HEK293 (cell line): ENCODE measurements at regions not wholly inside any gene's neighbourhood (a gene's known extent, or its start where the extent isn't known, plus 50 kb on each side); places are given as distances from the start of the nearest gene placed in this dataset.

Experiments
- GLI2 ChIP-seq: fragments of 450-650 bp; formaldehyde crosslinking; IDR thresholded peaks from 2 replicates; pipeline ENCODE4; 2017; ENCODE audit warnings: missing biosample characterization, missing genetic modification characterization, low read depth, borderline replicate concordance
- GLIS1 ChIP-seq: fragments of 450-650 bp; formaldehyde crosslinking; IDR thresholded peaks from 2 replicates; pipeline ENCODE4 v1.5.1; 2016; ENCODE audit warnings: missing biosample characterization, missing genetic modification characterization
- HOXA7 ChIP-seq: sonication (generic); formaldehyde crosslinking; IDR thresholded peaks from 2 replicates; pipeline ENCODE4 v1.8.1; 2022; ENCODE audit warnings: missing genetic modification reagents, borderline replicate concordance
- HOXD13 ChIP-seq: sonication (generic); formaldehyde crosslinking; IDR thresholded peaks from 2 replicates; pipeline ENCODE4 v1.8.0; 2022; ENCODE audit warnings: missing genetic modification reagents, borderline replicate concordance
- KLF9 ChIP-seq: fragments of 450-650 bp; formaldehyde crosslinking; IDR thresholded peaks from 2 replicates; pipeline ENCODE4 v1.5.1; 2016; ENCODE audit warnings: missing biosample characterization, missing genetic modification characterization, low read depth
- OVOL3 ChIP-seq: fragments of 450-650 bp; formaldehyde crosslinking; IDR thresholded peaks from 2 replicates; pipeline ENCODE4 v1.5.1; 2016; ENCODE audit warnings: missing biosample characterization, missing genetic modification characterization
- WT1 ChIP-seq: fragments of 450-650 bp; formaldehyde crosslinking; IDR thresholded peaks from 2 replicates; pipeline ENCODE4 v1.5.1; 2016; ENCODE audit warnings: missing biosample characterization, missing genetic modification characterization
- ZFP41 ChIP-seq: fragments of 450-650 bp; formaldehyde crosslinking; IDR thresholded peaks from 2 replicates; pipeline ENCODE4 v1.5.1; 2016; ENCODE audit warnings: missing biosample characterization, missing genetic modification characterization, borderline replicate concordance
- ZNF169 ChIP-seq: fragments of 450-650 bp; formaldehyde crosslinking; IDR thresholded peaks from 2 replicates; pipeline ENCODE4 v1.5.1; 2016; ENCODE audit warnings: missing biosample characterization, missing genetic modification characterization
- ZNF202 ChIP-seq: fragments of 450-650 bp; formaldehyde crosslinking; IDR thresholded peaks from 2 replicates; pipeline ENCODE4 v1.5.1; 2016; ENCODE audit warnings: missing biosample characterization, missing genetic modification characterization, borderline replicate concordance
- ZNF24 ChIP-seq: fragments of 450-650 bp; formaldehyde crosslinking; IDR thresholded peaks from 2 replicates; pipeline ENCODE4 v1.5.1; 2016; ENCODE audit warnings: missing biosample characterization, missing genetic modification characterization
- ZNF48 ChIP-seq: fragments of 450-650 bp; formaldehyde crosslinking; IDR thresholded peaks from 2 replicates; pipeline ENCODE4 v1.5.1; 2016; ENCODE audit warnings: missing biosample characterization, missing genetic modification characterization
- ZNF558 ChIP-seq: fragments of 450-650 bp; formaldehyde crosslinking; IDR thresholded peaks from 2 replicates; pipeline ENCODE4 v1.5.1; 2016; ENCODE audit warnings: missing biosample characterization, missing genetic modification characterization
- ZNF561 ChIP-seq: fragments of 450-650 bp; IDR thresholded peaks from 2 replicates; pipeline ENCODE4 v1.5.1; 2018; ENCODE audit warnings: missing biosample characterization, missing genetic modification characterization, borderline replicate concordance
- ZNF621 ChIP-seq: fragments of 450-650 bp; formaldehyde crosslinking; IDR thresholded peaks from 2 replicates; pipeline ENCODE4 v1.5.1; 2017; ENCODE audit warnings: missing biosample characterization, missing genetic modification characterization
- ZNF626 ChIP-seq: fragments of 450-650 bp; sonication (Bioruptor Pico); formaldehyde crosslinking; IDR thresholded peaks from 2 replicates; pipeline ENCODE4 v1.5.1; 2018; ENCODE audit warnings: missing biosample characterization, missing genetic modification characterization, inconsistent platforms
- ZNF629 ChIP-seq: fragments of 450-650 bp; formaldehyde crosslinking; IDR thresholded peaks from 2 replicates; pipeline ENCODE4 v1.5.1; 2017; ENCODE audit warnings: missing biosample characterization, missing genetic modification characterization
- ZSCAN30 ChIP-seq: fragments of 450-650 bp; IDR thresholded peaks from 2 replicates; pipeline ENCODE4 v1.5.1; 2018; ENCODE audit warnings: missing biosample characterization, mild to moderate bottlenecking, missing genetic modification characterization, moderate library complexity
- TF ChIP-seq, protein P1 (sequence below): fragments of 450-650 bp; formaldehyde crosslinking; IDR thresholded peaks from 2 replicates; pipeline ENCODE4 v1.5.1; 2016; ENCODE audit warnings: missing biosample characterization, missing genetic modification characterization
- TF ChIP-seq, protein P2 (sequence below): fragments of 450-650 bp; IDR thresholded peaks from 2 replicates; pipeline ENCODE4 v1.5.1; 2018; ENCODE audit warnings: missing biosample characterization, mild to moderate bottlenecking, missing genetic modification characterization
- TF ChIP-seq, protein P3 (sequence below): fragments of 450-650 bp; formaldehyde crosslinking; IDR thresholded peaks from 2 replicates; pipeline ENCODE4 v1.5.1; 2017; ENCODE audit warnings: missing biosample characterization, missing genetic modification characterization
- TF ChIP-seq, protein P4 (sequence below): fragments of 450-650 bp; formaldehyde crosslinking; IDR thresholded peaks from 2 replicates; pipeline ENCODE4 v1.5.1; 2016; ENCODE audit warnings: missing biosample characterization, missing genetic modification characterization
- TF ChIP-seq, protein P5 (sequence below): fragments of 450-650 bp; formaldehyde crosslinking; IDR thresholded peaks from 2 replicates; pipeline ENCODE4 v1.5.1; 2016; ENCODE audit warnings: missing biosample characterization, missing genetic modification characterization
- TF ChIP-seq, protein P6 (sequence below): fragments of 450-650 bp; formaldehyde crosslinking; IDR thresholded peaks from 2 replicates; pipeline ENCODE4 v1.5.1; 2016; ENCODE audit warnings: missing biosample characterization, missing genetic modification characterization
- TF ChIP-seq, protein P7 (sequence below): fragments of 450-650 bp; formaldehyde crosslinking; IDR thresholded peaks from 2 replicates; pipeline ENCODE4 v1.5.1; 2017; ENCODE audit warnings: missing biosample characterization, mild to moderate bottlenecking, missing genetic modification characterization, moderate library complexity

DNA sequence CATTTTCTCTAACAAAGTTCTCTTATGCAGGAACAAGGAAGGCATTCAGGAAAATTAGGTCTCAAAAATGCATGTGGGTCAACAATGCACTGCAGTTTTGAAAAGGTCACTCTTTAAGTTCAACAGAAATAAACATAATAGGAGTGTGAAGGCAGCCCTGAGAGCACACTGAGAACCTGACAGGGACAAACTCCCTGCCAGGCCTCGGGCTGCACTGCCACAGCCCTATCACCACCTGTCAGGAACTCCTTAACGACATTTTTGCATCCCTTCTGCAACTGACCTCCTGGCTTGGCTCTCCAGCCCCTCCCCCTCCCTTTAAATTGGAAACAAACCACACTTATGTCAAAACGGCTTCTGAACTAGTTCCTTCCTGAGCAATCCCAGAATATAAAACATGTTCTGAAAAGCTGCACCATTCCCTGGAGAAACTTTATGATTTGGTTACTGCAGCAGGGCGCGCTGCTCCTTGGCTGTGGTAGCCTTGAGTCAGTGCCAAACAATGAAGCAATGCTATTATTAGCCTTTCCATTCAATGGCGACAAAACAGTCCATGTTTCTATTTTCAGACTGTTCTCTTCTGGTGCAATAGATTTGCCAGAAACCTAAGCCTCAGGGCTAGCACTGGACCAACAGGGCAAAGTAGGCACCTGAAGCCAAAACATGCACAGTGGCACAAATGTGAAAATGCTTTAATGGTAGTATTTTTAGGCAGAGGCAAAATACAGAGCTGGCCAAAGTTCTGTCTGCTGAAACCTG lies 160.1 kb upstream of the ZNF608 start (continued):
- TF ChIP-seq ZNF169 (tag by site-specific recombination) (no peak), OVOL3 (tag by site-specific recombination) (no peak), ZNF561 (tag by site-specific recombination) (peak; percentile 83), ZNF621 (tag by site-specific recombination) (no peak), HOXA7 (CRISPR knock-in tag) (no peak), GLIS1 (tag by site-specific recombination) (peak; percentile 83), ZNF202 (tag by site-specific recombination) (no peak), ZNF626 (tag by site-specific recombination) (no peak), WT1 (tag by site-specific recombination) (peak; percentile 85), ZFP41 (tag by site-specific recombination) (no peak), ZNF24 (tag by site-specific recombination) (peak; percentile 93), ZNF558 (tag by site-specific recombination) (peak; percentile 19; the same call in 1 of the 2 replicates), ZNF48 (no peak), ZSCAN30 (tag by site-specific recombination) (peak; percentile 31; the same call in 1 of the 2 replicates), ZNF629 (tag by site-specific recombination) (peak; percentile 82), HOXD13 (CRISPR knock-in tag) (peak; percentile 59; the same call in 1 of the 2 replicates), GLI2 (tag by site-specific recombination) (no peak), KLF9 (tag by site-specific recombination) (no peak)
- TF ChIP-seq, protein P1, sequence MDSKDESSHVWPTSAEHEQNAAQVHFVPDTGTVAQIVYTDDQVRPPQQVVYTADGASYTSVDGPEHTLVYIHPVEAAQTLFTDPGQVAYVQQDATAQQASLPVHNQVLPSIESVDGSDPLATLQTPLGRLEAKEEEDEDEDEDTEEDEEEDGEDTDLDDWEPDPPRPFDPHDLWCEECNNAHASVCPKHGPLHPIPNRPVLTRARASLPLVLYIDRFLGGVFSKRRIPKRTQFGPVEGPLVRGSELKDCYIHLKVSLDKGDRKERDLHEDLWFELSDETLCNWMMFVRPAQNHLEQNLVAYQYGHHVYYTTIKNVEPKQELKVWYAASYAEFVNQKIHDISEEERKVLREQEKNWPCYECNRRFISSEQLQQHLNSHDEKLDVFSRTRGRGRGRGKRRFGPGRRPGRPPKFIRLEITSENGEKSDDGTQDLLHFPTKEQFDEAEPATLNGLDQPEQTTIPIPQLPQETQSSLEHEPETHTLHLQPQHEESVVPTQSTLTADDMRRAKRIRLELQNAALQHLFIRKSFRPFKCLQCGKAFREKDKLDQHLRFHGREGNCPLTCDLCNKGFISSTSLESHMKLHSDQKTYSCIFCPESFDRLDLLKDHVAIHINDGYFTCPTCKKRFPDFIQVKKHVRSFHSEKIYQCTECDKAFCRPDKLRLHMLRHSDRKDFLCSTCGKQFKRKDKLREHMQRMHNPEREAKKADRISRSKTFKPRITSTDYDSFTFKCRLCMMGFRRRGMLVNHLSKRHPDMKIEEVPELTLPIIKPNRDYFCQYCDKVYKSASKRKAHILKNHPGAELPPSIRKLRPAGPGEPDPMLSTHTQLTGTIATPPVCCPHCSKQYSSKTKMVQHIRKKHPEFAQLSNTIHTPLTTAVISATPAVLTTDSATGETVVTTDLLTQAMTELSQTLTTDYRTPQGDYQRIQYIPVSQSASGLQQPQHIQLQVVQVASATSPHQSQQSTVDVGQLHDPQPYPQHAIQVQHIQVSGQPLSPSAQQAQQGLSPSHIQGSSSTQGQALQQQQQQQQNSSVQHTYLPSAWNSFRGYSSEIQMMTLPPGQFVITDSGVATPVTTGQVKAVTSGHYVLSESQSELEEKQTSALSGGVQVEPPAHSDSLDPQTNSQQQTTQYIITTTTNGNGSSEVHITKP (tag by site-specific recombination), result peak; percentile 65
- TF ChIP-seq, protein P2, sequence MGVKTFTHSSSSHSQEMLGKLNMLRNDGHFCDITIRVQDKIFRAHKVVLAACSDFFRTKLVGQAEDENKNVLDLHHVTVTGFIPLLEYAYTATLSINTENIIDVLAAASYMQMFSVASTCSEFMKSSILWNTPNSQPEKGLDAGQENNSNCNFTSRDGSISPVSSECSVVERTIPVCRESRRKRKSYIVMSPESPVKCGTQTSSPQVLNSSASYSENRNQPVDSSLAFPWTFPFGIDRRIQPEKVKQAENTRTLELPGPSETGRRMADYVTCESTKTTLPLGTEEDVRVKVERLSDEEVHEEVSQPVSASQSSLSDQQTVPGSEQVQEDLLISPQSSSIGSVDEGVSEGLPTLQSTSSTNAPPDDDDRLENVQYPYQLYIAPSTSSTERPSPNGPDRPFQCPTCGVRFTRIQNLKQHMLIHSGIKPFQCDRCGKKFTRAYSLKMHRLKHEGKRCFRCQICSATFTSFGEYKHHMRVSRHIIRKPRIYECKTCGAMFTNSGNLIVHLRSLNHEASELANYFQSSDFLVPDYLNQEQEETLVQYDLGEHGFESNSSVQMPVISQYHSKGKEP (tag by site-specific recombination), result peak; percentile 97
- TF ChIP-seq, protein P3, sequence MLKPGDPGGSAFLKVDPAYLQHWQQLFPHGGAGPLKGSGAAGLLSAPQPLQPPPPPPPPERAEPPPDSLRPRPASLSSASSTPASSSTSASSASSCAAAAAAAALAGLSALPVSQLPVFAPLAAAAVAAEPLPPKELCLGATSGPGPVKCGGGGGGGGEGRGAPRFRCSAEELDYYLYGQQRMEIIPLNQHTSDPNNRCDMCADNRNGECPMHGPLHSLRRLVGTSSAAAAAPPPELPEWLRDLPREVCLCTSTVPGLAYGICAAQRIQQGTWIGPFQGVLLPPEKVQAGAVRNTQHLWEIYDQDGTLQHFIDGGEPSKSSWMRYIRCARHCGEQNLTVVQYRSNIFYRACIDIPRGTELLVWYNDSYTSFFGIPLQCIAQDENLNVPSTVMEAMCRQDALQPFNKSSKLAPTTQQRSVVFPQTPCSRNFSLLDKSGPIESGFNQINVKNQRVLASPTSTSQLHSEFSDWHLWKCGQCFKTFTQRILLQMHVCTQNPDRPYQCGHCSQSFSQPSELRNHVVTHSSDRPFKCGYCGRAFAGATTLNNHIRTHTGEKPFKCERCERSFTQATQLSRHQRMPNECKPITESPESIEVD (tag by site-specific recombination), result peak; percentile 64
- TF ChIP-seq, protein P4, sequence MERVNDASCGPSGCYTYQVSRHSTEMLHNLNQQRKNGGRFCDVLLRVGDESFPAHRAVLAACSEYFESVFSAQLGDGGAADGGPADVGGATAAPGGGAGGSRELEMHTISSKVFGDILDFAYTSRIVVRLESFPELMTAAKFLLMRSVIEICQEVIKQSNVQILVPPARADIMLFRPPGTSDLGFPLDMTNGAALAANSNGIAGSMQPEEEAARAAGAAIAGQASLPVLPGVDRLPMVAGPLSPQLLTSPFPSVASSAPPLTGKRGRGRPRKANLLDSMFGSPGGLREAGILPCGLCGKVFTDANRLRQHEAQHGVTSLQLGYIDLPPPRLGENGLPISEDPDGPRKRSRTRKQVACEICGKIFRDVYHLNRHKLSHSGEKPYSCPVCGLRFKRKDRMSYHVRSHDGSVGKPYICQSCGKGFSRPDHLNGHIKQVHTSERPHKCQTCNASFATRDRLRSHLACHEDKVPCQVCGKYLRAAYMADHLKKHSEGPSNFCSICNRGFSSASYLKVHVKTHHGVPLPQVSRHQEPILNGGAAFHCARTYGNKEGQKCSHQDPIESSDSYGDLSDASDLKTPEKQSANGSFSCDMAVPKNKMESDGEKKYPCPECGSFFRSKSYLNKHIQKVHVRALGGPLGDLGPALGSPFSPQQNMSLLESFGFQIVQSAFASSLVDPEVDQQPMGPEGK (tag by site-specific recombination), result peak; percentile 22; the same call in 1 of the 2 replicates
- TF ChIP-seq, protein P5, sequence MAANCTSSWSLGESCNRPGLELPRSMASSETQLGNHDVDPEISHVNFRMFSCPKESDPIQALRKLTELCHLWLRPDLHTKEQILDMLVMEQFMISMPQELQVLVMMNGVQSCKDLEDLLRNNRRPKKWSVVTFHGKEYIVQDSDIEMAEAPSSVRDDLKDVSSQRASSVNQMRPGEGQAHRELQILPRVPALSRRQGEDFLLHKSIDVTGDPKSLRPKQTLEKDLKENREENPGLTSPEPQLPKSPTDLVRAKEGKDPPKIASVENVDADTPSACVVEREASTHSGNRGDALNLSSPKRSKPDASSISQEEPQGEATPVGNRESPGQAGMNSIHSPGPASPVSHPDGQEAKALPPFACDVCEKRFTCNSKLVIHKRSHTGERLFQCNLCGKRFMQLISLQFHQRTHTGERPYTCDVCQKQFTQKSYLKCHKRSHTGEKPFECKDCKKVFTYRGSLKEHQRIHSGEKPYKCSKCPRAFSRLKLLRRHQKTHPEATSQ (tag by site-specific recombination), result no peak
- TF ChIP-seq, protein P6, sequence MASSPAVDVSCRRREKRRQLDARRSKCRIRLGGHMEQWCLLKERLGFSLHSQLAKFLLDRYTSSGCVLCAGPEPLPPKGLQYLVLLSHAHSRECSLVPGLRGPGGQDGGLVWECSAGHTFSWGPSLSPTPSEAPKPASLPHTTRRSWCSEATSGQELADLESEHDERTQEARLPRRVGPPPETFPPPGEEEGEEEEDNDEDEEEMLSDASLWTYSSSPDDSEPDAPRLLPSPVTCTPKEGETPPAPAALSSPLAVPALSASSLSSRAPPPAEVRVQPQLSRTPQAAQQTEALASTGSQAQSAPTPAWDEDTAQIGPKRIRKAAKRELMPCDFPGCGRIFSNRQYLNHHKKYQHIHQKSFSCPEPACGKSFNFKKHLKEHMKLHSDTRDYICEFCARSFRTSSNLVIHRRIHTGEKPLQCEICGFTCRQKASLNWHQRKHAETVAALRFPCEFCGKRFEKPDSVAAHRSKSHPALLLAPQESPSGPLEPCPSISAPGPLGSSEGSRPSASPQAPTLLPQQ (tag by site-specific recombination), result peak; percentile 81; the same call in 1 of the 2 replicates
- TF ChIP-seq, protein P7, sequence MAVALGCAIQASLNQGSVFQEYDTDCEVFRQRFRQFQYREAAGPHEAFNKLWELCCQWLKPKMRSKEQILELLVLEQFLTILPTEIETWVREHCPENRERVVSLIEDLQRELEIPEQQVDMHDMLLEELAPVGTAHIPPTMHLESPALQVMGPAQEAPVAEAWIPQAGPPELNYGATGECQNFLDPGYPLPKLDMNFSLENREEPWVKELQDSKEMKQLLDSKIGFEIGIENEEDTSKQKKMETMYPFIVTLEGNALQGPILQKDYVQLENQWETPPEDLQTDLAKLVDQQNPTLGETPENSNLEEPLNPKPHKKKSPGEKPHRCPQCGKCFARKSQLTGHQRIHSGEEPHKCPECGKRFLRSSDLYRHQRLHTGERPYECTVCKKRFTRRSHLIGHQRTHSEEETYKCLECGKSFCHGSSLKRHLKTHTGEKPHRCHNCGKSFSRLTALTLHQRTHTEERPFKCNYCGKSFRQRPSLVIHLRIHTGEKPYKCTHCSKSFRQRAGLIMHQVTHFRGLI (tag by site-specific recombination), result peak; percentile 60; the same call in 1 of the 2 replicates
